ENCODE measurements at regions not wholly inside any gene's neighbourhood (a gene's known extent, or its start where the extent isn't known, plus 50 kb on each side); places are given as distances from the start of the nearest gene placed in this dataset.

DNA sequence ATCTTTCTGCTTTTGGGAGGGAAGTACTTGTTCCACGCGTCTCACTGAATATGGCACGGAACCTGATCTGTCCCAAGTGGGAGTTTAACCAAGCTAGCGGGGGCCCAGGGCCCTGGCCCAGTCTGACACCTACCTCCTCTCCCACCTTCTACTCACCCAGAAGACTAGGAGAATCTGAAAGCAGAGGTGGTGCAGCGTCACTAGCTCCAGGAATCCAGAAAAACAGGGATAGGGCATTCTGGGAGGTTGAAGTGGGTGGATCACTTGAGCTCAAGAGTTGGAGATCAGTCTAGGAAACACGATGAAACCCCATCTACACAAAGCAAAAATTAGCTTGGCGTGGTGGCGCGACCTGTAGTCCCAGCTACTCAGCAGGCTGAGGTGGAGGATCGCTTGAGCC is 163.5 kb upstream of the ZNF267 start:
- Mint-ChIP-seq H3K4me1 (peaks cover 21% of the 10 kb centered on the region), H3K27ac (no peak overlapping the region), H3K27me3 (no peaks in the 10 kb centered on the region), H3K9me3 (ENCODE audit: insufficient read depth) (no peaks in the 10 kb centered on the region), H3K4me3 (no peak overlapping the region)
- Histone ChIP-seq H2AFZ (ENCODE audit: insufficient read depth, low read depth, low read length, poor library complexity, severe bottlenecking) (no peak overlapping the region), H3K79me2 (ENCODE audit: control insufficient read depth, insufficient read depth, low read length) (peaks cover 18% of the 10 kb centered on the region), H4K20me1 (ENCODE audit: control insufficient read depth, insufficient read depth, low read length, poor library complexity, severe bottlenecking) (peaks cover 7% of the 10 kb centered on the region), H3K4me1 (ENCODE audit: control insufficient read depth in 2 of 2, insufficient read depth in 2 of 2, low read length in 2 of 2) (peaks cover 17% of the 10 kb centered on the region in 2 donors), H3K36me3 (replicated peaks in 1 of 2; ENCODE audit: control extremely low read depth in 1 of 2, control insufficient read depth in 1 of 2, extremely low read depth in 1 of 2, insufficient read depth in 2 of 2, low read length in 1 of 2) (peaks cover 0 to 42% of the 10 kb centered on the region in 2 experiments), H3K4me3 (ENCODE audit: control extremely low read depth in 1 of 5, extremely low read depth in 1 of 5, insufficient read depth in 1 of 5, low read depth in 2 of 5, low read length in 4 of 5) (no peak overlapping the region), H3K27ac (ENCODE audit: low read length in 2 of 2) (no peak overlapping the region), H3K9ac (ENCODE audit: low read length) (no peak overlapping the region), H3K4me2 (replicated peaks; ENCODE audit: low read depth, low read length, poor library complexity, severe bottlenecking) (no peak overlapping the region), H3K9me3 (ENCODE audit: control extremely low read depth in 1 of 3, control insufficient read depth in 2 of 3, insufficient read depth in 1 of 3, low read length in 2 of 3) (no peaks in the 10 kb centered on the region), H3K27me3 (replicated peaks in 1 of 4; ENCODE audit: control extremely low read depth in 1 of 4, control insufficient read depth in 3 of 4, insufficient read depth in 4 of 4, low read length in 3 of 4) (no peaks in the 10 kb centered on the region)
- ChIA-PET POLR2A (no interaction called here), CTCF (interaction anchor here (1.2 kb wide), 1 partner anchor 163 kb away, joined by 3 read pairs; the partner anchor contains the start of gene ZNF267)
- intact Hi-C loops (cut with micrococcal nuclease): loop anchor here (5.0 kb wide), 1 partner anchor 162 kb away; the partner anchor contains the start of gene ZNF267
- TF ChIP-seq CTCF (IDR thresholded peaks at IDR 0.05): no peak
- ATAC-seq (ENCODE audit: low read depth) (no peak), DNase-seq (no peak)
- 97% methylated on average over 5 of the region's 10 CpGs for WGBS (ENCODE audit: insufficient coverage)

- Mint-ChIP-seq H3K4me3 (no peak overlapping the region), H3K27ac (no peak overlapping the region), H3K4me1 (peaks cover 28% of the 10 kb centered on the region), H3K9me3 (ENCODE audit: insufficient read depth) (no peaks in the 10 kb centered on the region), H3K27me3 (no peaks in the 10 kb centered on the region)
- Histone ChIP-seq H4K20me1 (ENCODE audit: control insufficient read depth, insufficient read depth, low read length, poor library complexity, severe bottlenecking) (peaks cover 6% of the 10 kb centered on the region), H3K79me2 (ENCODE audit: control insufficient read depth, insufficient read depth, low read length) (peaks cover 23% of the 10 kb centered on the region), H3K4me3 (ENCODE audit: control extremely low read depth in 1 of 5, extremely low read depth in 1 of 5, insufficient read depth in 1 of 5, low read depth in 2 of 5, low read length in 4 of 5) (no peak overlapping the region), H3K27ac (ENCODE audit: low read length in 2 of 2) (no peak overlapping the region), H3K27me3 (replicated peaks in 1 of 4; ENCODE audit: control extremely low read depth in 1 of 4, control insufficient read depth in 3 of 4, insufficient read depth in 4 of 4, low read length in 3 of 4) (no peaks in the 10 kb centered on the region), H3K4me2 (replicated peaks; ENCODE audit: low read depth, low read length, poor library complexity, severe bottlenecking) (no peak overlapping the region), H2AFZ (ENCODE audit: insufficient read depth, low read depth, low read length, poor library complexity, severe bottlenecking) (no peak overlapping the region), H3K4me1 (ENCODE audit: control insufficient read depth in 2 of 2, insufficient read depth in 2 of 2, low read length in 2 of 2) (peaks cover 24% of the 10 kb centered on the region in 2 donors), H3K36me3 (replicated peaks in 1 of 2; ENCODE audit: control extremely low read depth in 1 of 2, control insufficient read depth in 1 of 2, extremely low read depth in 1 of 2, insufficient read depth in 2 of 2, low read length in 1 of 2) (peaks cover 0 to 37% of the 10 kb centered on the region in 2 experiments), H3K9me3 (ENCODE audit: control extremely low read depth in 1 of 3, control insufficient read depth in 2 of 3, insufficient read depth in 1 of 3, low read length in 2 of 3) (no peaks in the 10 kb centered on the region), H3K9ac (ENCODE audit: low read length) (no peak overlapping the region)
- ATAC-seq (ENCODE audit: low read depth) (no peak), DNase-seq (no peak)
- intact Hi-C loops (cut with micrococcal nuclease): loop anchor here (5.0 kb wide), 1 partner anchor 161 kb away; the partner anchor contains the start of gene ZNF267
- ChIA-PET CTCF (interaction anchor here (1.0 to 4.9 kb wide), 3 partner anchors 12 to 163 kb away, joined by 3 to 38 read pairs (median 3); partner anchors contain the start of gene ZNF267), POLR2A (no interaction called here)
- 100% methylated on average over 4 of the region's 5 CpGs for WGBS (ENCODE audit: insufficient coverage)
- TF ChIP-seq CTCF (IDR thresholded peaks at IDR 0.05): no peak
- no peak for TF ChIP-seq EZH2 (IDR thresholded peaks at IDR 0.05; ENCODE audit: borderline replicate concordance, insufficient read depth, low read depth, low read length, poor library complexity, severe bottlenecking)
Observed at GRCh38 chr16:31710880-31711279, 162.7 kb upstream of the ZNF267 start.
